ENCODE measurements at regions not wholly inside any gene's neighbourhood (a gene's known extent, or its start where the extent isn't known, plus 50 kb on each side); places are given as distances from the start of the nearest gene placed in this dataset.

DNA sequence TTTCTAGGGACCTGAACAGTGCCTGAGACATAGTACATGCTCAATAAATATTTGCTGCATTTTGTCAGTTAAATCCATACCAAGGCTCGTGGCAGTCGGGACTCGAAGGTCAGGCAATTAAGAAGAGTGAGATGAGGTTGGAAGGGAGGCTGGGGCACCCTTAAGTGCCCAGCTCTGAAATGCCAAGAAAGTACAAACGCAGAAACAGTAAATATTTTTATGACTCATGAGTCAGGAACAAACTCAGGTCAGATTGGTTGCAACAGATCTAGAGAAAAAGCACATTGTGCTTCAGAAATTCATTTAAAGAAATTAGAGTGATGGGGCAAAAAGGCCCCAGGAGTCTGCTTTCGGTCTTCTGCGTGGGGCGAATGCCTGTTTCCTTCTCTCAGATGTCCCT lies 83.0 kb upstream of the FZD10 start:
- WGBS: 82% methylated on average over 7 of the region's 7 CpGs
- peaks cover 0 to 6% (median 2%) of the 10 kb centered on the region in 4 donors for H3K9me3 ChIP-seq (ENCODE audit: control insufficient read depth in 4 of 4, low read length in 3 of 4)
- H3K4me3 ChIP-seq (ENCODE audit: low read depth in 1 of 3, low read length in 3 of 3): no peak overlapping the region
- H3K9ac ChIP-seq (ENCODE audit: low read depth in 1 of 2, low read length in 2 of 2): no peak overlapping the region
- H3K27ac ChIP-seq (ENCODE audit: low read depth in 1 of 2, low read length in 2 of 2): no peak overlapping the region
- no peak for DNase-seq (ENCODE audit: low spot score)
- no peaks in the 10 kb centered on the region for H3K36me3 ChIP-seq (ENCODE audit: control insufficient read depth in 4 of 4, insufficient read depth in 3 of 4, low read depth in 1 of 4, low read length in 3 of 4)
- TF ChIP-seq, protein P1, sequence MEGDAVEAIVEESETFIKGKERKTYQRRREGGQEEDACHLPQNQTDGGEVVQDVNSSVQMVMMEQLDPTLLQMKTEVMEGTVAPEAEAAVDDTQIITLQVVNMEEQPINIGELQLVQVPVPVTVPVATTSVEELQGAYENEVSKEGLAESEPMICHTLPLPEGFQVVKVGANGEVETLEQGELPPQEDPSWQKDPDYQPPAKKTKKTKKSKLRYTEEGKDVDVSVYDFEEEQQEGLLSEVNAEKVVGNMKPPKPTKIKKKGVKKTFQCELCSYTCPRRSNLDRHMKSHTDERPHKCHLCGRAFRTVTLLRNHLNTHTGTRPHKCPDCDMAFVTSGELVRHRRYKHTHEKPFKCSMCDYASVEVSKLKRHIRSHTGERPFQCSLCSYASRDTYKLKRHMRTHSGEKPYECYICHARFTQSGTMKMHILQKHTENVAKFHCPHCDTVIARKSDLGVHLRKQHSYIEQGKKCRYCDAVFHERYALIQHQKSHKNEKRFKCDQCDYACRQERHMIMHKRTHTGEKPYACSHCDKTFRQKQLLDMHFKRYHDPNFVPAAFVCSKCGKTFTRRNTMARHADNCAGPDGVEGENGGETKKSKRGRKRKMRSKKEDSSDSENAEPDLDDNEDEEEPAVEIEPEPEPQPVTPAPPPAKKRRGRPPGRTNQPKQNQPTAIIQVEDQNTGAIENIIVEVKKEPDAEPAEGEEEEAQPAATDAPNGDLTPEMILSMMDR (IDR thresholded peaks at IDR 0.05; ENCODE audit: low read depth, low read length, missing input control): no peak
- TF ChIP-seq TAF1 (conservative IDR thresholded peaks at IDR 0.05): no peak
- TF ChIP-seq SP1 (IDR thresholded peaks at IDR 0.05): no peak
- no peak for TF ChIP-seq HNF4G (IDR thresholded peaks at IDR 0.05)
- no peak for TF ChIP-seq EGR1 (IDR thresholded peaks at IDR 0.05; ENCODE audit: low read depth in 2 of 2)
- TF ChIP-seq RAD21 (IDR thresholded peaks at IDR 0.05): no peak
- no peak for TF ChIP-seq JUND (IDR thresholded peaks at IDR 0.05)
- TF ChIP-seq HNF4A (conservative IDR thresholded peaks at IDR 0.05): no peak
- TF ChIP-seq, protein P2, sequence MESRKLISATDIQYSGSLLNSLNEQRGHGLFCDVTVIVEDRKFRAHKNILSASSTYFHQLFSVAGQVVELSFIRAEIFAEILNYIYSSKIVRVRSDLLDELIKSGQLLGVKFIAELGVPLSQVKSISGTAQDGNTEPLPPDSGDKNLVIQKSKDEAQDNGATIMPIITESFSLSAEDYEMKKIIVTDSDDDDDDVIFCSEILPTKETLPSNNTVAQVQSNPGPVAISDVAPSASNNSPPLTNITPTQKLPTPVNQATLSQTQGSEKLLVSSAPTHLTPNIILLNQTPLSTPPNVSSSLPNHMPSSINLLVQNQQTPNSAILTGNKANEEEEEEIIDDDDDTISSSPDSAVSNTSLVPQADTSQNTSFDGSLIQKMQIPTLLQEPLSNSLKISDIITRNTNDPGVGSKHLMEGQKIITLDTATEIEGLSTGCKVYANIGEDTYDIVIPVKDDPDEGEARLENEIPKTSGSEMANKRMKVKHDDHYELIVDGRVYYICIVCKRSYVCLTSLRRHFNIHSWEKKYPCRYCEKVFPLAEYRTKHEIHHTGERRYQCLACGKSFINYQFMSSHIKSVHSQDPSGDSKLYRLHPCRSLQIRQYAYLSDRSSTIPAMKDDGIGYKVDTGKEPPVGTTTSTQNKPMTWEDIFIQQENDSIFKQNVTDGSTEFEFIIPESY (IDR thresholded peaks at IDR 0.05): no peak
- no peaks in the 10 kb centered on the region for H3K4me1 ChIP-seq (ENCODE audit: control insufficient read depth in 4 of 4, insufficient read depth in 4 of 4, low read length in 3 of 4)
- peaks cover 0 to 2% (median 0%) of the 10 kb centered on the region in 4 donors for H3K27me3 ChIP-seq (ENCODE audit: control insufficient read depth in 4 of 4, insufficient read depth in 4 of 4, low read length in 3 of 4)

GRCh38 chr12:130080205-130080604 lies 82.1 kb upstream of the FZD10 start:
- 57% methylated on average over 6 of the region's 6 CpGs for WGBS
- peaks cover 0 to 2% (median 0%) of the 10 kb centered on the region in 4 donors for H3K27me3 ChIP-seq (ENCODE audit: control insufficient read depth in 4 of 4, insufficient read depth in 4 of 4, low read length in 3 of 4)

More at GRCh38 chr12:130080205-130080604, 82.1 kb upstream of the FZD10 start:
- Histone ChIP-seq H3K4me1 (ENCODE audit: control insufficient read depth in 4 of 4, insufficient read depth in 4 of 4, low read length in 3 of 4) (no peaks in the 10 kb centered on the region), H3K27ac (ENCODE audit: low read depth in 1 of 2, low read length in 2 of 2) (no peak overlapping the region), H3K4me3 (ENCODE audit: low read depth in 1 of 3, low read length in 3 of 3) (no peak overlapping the region), H3K36me3 (ENCODE audit: control insufficient read depth in 4 of 4, insufficient read depth in 3 of 4, low read depth in 1 of 4, low read length in 3 of 4) (no peaks in the 10 kb centered on the region), H3K9ac (ENCODE audit: low read depth in 1 of 2, low read length in 2 of 2) (no peak overlapping the region), H3K9me3 (ENCODE audit: control insufficient read depth in 4 of 4, low read length in 3 of 4) (peaks cover 0 to 6% (median 2%) of the 10 kb centered on the region in 4 donors)
- peak; percentile 43 to 87 for TF ChIP-seq HNF4A (conservative IDR thresholded peaks at IDR 0.05)
- TF ChIP-seq, protein P1 (IDR thresholded peaks at IDR 0.05; ENCODE audit: low read depth, low read length, missing input control): no peak
- peak; percentile 28 for TF ChIP-seq MAX (IDR thresholded peaks at IDR 0.05)
- no peak for TF ChIP-seq GABPA (IDR thresholded peaks at IDR 0.05 in 1 of 2, conservative IDR thresholded peaks at IDR 0.05 in 1 of 2)
- TF ChIP-seq RXRA (IDR thresholded peaks at IDR 0.05): peak in 1 of 2 donors; percentile 63
- TF ChIP-seq FOXA1 (IDR thresholded peaks at IDR 0.05): no peak
- no peak for DNase-seq (ENCODE audit: low spot score)

Measured in liver (tissue), 8 donors.